ENCODE measurements at regions not wholly inside any gene's neighbourhood (a gene's known extent, or its start where the extent isn't known, plus 50 kb on each side); places are given as distances from the start of the nearest gene placed in this dataset.

GRCh38 chr19:31531326-31531725 lies 182.1 kb upstream of the TSHZ3 start:
- no peak for DNase-seq (ENCODE audit: extremely low read depth, insufficient read length)
- no peak overlapping the region for H3K4me3 ChIP-seq (replicated peaks; ENCODE audit: low read depth, low read length)
- no peaks in the 10 kb centered on the region for H3K36me3 ChIP-seq (ENCODE audit: control insufficient read depth, insufficient read depth, low read length)
- no peaks in the 10 kb centered on the region for H3K27me3 ChIP-seq (replicated peaks; ENCODE audit: control insufficient read depth, insufficient read depth, low read length)
- no peak for TF ChIP-seq CTCF (IDR thresholded peaks at IDR 0.05; ENCODE audit: insufficient read depth, low read length, poor library complexity, severe bottlenecking)

- H3K27me3 ChIP-seq (replicated peaks; ENCODE audit: control insufficient read depth, insufficient read depth, low read length) = no peaks in the 10 kb centered on the region
- no peak for TF ChIP-seq CTCF (IDR thresholded peaks at IDR 0.05; ENCODE audit: insufficient read depth, low read length, poor library complexity, severe bottlenecking)
- no peak for DNase-seq (ENCODE audit: extremely low read depth, insufficient read length)
- H3K36me3 ChIP-seq (ENCODE audit: control insufficient read depth, insufficient read depth, low read length) = no peaks in the 10 kb centered on the region
- H3K4me3 ChIP-seq (replicated peaks; ENCODE audit: low read depth, low read length) = no peak overlapping the region
These were observed 182.8 kb upstream of the TSHZ3 start for GRCh38 chr19:31532034-31532433.

- H3K36me3 ChIP-seq (ENCODE audit: control insufficient read depth, insufficient read depth, low read length) = no peaks in the 10 kb centered on the region
- H3K4me3 ChIP-seq (replicated peaks; ENCODE audit: low read depth, low read length) = no peak overlapping the region
- no peak for DNase-seq (ENCODE audit: extremely low read depth, insufficient read length)
- no peak for TF ChIP-seq CTCF (IDR thresholded peaks at IDR 0.05; ENCODE audit: insufficient read depth, low read length, poor library complexity, severe bottlenecking)
- no peaks in the 10 kb centered on the region for H3K27me3 ChIP-seq (replicated peaks; ENCODE audit: control insufficient read depth, insufficient read depth, low read length)
These were observed 183.9 kb upstream of the TSHZ3 start for GRCh38 chr19:31533114-31533513.

- Histone ChIP-seq H3K36me3 (ENCODE audit: control insufficient read depth, insufficient read depth, low read length) (no peaks in the 10 kb centered on the region), H3K27me3 (replicated peaks; ENCODE audit: control insufficient read depth, insufficient read depth, low read length) (no peaks in the 10 kb centered on the region), H3K4me3 (replicated peaks; ENCODE audit: low read depth, low read length) (no peak overlapping the region)
- no peak for TF ChIP-seq CTCF (IDR thresholded peaks at IDR 0.05; ENCODE audit: insufficient read depth, low read length, poor library complexity, severe bottlenecking)
- DNase-seq (ENCODE audit: extremely low read depth, insufficient read length) = no peak
These were observed 185.0 kb upstream of the TSHZ3 start for GRCh38 chr19:31534231-31534630.

- no peak for TF ChIP-seq CTCF (IDR thresholded peaks at IDR 0.05; ENCODE audit: insufficient read depth, low read length, poor library complexity, severe bottlenecking)
- DNase-seq (ENCODE audit: extremely low read depth, insufficient read length) = no peak
- Histone ChIP-seq H3K36me3 (ENCODE audit: control insufficient read depth, insufficient read depth, low read length) (no peaks in the 10 kb centered on the region), H3K27me3 (replicated peaks; ENCODE audit: control insufficient read depth, insufficient read depth, low read length) (no peaks in the 10 kb centered on the region), H3K4me3 (replicated peaks; ENCODE audit: low read depth, low read length) (no peak overlapping the region)
These were observed 185.8 kb upstream of the TSHZ3 start for GRCh38 chr19:31534786-31535657.
